Sigmoid colon (tissue), 4 donors: ENCODE measurements at regions not wholly inside any gene's neighbourhood (a gene's known extent, or its start where the extent isn't known, plus 50 kb on each side); places are given as distances from the start of the nearest gene placed in this dataset.

ENCODE experiments used
- POLR2A ChIP-seq, 2 donors: fragments of 450-650 bp; IDR thresholded peaks; one replicate each; pipeline ENCODE4 v1.6.1; 2016; ENCODE audit warnings: antibody characterized with exemption in 2 of 2, mild to moderate bottlenecking in 2 of 2, moderate library complexity in 2 of 2
- POLR2AphosphoS5 ChIP-seq, 4 donors: sonication (generic); formaldehyde crosslinking; IDR thresholded peaks; one replicate each; pipeline ENCODE4 v1.6.1; 2017; ENCODE audit warnings: antibody characterized with exemption in 4 of 4
- TF ChIP-seq, protein P1 (sequence below), 4 experiments: fragments of 450-650 bp in 3 of 4; fragments of 200-600 bp in 1 of 4; IDR thresholded peaks; one replicate each; pipeline ENCODE4 v1.5.1; 2016 to 2019; ENCODE audit warnings: antibody characterized with exemption in 4 of 4, mild to moderate bottlenecking in 3 of 4, moderate library complexity in 2 of 4

DNA sequence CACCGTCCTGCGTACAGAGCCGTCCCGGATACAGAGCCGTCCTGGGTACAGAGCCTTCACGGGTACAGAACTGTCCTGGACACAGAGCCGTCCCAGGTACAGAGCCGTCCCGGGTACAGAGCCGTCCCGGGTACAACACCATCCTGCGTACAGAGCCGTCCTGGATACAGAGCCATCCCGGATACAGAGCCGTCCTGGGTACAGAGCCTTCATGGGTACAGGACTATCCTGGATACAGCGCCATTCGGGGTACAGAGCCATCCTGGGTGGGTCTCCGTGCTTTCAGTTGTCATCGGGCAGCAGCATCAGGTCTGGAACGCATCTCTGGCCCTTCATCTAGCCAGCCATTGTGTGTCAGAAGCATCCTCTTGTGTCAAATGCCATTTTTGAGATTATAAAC, 222.3 kb upstream of the SOX1 start:
- TF ChIP-seq POLR2AphosphoS5 (IDR thresholded peaks at IDR 0.05) = no peak
- TF ChIP-seq, protein P1, sequence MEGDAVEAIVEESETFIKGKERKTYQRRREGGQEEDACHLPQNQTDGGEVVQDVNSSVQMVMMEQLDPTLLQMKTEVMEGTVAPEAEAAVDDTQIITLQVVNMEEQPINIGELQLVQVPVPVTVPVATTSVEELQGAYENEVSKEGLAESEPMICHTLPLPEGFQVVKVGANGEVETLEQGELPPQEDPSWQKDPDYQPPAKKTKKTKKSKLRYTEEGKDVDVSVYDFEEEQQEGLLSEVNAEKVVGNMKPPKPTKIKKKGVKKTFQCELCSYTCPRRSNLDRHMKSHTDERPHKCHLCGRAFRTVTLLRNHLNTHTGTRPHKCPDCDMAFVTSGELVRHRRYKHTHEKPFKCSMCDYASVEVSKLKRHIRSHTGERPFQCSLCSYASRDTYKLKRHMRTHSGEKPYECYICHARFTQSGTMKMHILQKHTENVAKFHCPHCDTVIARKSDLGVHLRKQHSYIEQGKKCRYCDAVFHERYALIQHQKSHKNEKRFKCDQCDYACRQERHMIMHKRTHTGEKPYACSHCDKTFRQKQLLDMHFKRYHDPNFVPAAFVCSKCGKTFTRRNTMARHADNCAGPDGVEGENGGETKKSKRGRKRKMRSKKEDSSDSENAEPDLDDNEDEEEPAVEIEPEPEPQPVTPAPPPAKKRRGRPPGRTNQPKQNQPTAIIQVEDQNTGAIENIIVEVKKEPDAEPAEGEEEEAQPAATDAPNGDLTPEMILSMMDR (IDR thresholded peaks at IDR 0.05) = no peak
- TF ChIP-seq POLR2A (IDR thresholded peaks at IDR 0.05) = no peak
